ENCODE measurements at regions not wholly inside any gene's neighbourhood (a gene's known extent, or its start where the extent isn't known, plus 50 kb on each side); places are given as distances from the start of the nearest gene placed in this dataset.

DNA sequence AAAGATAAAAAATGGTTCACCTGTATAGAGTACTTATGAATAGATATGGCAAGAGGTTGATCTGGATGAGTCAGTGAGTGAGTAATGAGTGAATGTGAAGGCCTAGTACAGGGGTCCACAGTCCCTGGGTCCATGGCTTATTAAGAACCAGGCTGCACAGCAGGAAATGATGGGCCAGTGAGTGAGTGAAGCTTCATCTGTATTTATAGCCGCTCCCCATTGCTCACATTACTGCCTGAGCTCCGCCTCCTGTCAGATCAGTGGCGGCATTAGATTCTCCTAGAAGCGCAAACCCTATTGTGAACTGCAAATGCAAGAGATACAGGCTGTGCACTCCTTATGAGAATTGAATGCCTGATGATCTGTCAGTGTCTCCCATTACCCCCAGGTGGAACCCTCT lies 307.7 kb upstream of the ZNF608 start:
- no peak overlapping the region for H3K27ac ChIP-seq (ENCODE audit: low read length)
- no peaks in the 10 kb centered on the region for H3K36me3 ChIP-seq (ENCODE audit: control insufficient read depth, insufficient read depth, low read length)
- DNase-seq (ENCODE audit: low read depth, low spot score), result no peak
- H3K27me3 ChIP-seq (ENCODE audit: control insufficient read depth, insufficient read depth, low read length), result no peaks in the 10 kb centered on the region
- H3K4me1 ChIP-seq (ENCODE audit: control insufficient read depth, insufficient read depth, low read length), result peaks cover 5% of the 10 kb centered on the region; the same call in 1 of the 2 replicates
- no peak overlapping the region for H3K4me3 ChIP-seq (ENCODE audit: low read length)
- no peaks in the 10 kb centered on the region for H3K9me3 ChIP-seq (ENCODE audit: control insufficient read depth, insufficient read depth, low read length)
- no CpG with 5 or more reads among the region's 4 CpGs for WGBS (ENCODE audit: insufficient coverage, insufficient read length)

DNA sequence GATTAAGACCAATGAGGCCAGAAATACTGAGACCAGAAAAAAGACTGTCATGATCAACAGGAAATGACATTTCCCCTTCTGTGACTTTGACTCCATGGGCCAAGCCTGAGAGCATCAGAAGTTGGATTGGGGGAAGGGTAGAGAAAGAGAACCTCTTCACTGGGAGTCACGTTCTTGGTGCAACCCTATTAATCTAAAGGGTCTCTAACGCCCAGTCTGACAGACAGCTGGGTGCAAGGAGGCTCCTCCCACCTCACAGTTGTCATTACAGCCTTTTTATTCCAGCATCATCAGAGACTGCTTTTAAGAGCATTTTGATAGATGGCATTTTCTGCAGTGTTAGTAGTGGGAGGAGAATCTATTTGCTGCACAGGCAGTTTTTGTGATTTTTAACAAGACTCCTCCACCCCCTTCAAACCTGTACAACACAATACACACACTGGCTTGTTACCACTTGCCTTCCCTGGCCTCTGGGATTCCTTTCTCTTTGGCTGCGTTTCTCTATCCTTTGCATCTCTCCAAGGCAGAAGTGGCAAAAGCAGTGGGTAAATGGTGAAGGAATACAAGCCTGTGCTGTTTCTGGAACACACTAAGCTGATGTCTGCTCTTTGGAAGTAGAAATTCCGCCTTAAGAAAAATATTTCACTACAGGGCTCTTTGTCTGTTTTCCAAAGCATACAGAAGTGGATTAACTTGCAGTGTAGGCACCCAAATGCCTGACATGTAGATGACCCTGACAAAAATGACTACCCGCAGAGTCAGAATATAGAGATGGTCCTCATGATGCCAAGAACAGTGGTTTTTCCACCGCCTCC lies 310.4 kb upstream of the ZNF608 start:
- Histone ChIP-seq H3K4me1 (ENCODE audit: control insufficient read depth, insufficient read depth, low read length) (peaks cover 10% of the 10 kb centered on the region; the same call in 1 of the 2 replicates), H3K36me3 (ENCODE audit: control insufficient read depth, insufficient read depth, low read length) (no peaks in the 10 kb centered on the region), H3K4me3 (ENCODE audit: low read length) (no peak overlapping the region), H3K9me3 (ENCODE audit: control insufficient read depth, insufficient read depth, low read length) (no peaks in the 10 kb centered on the region), H3K27me3 (ENCODE audit: control insufficient read depth, insufficient read depth, low read length) (no peaks in the 10 kb centered on the region), H3K27ac (ENCODE audit: low read length) (no peak overlapping the region)
- no peak for DNase-seq (ENCODE audit: low read depth, low spot score)
- no CpG with 5 or more reads among the region's 6 CpGs for WGBS (ENCODE audit: insufficient coverage, insufficient read length)

DNA sequence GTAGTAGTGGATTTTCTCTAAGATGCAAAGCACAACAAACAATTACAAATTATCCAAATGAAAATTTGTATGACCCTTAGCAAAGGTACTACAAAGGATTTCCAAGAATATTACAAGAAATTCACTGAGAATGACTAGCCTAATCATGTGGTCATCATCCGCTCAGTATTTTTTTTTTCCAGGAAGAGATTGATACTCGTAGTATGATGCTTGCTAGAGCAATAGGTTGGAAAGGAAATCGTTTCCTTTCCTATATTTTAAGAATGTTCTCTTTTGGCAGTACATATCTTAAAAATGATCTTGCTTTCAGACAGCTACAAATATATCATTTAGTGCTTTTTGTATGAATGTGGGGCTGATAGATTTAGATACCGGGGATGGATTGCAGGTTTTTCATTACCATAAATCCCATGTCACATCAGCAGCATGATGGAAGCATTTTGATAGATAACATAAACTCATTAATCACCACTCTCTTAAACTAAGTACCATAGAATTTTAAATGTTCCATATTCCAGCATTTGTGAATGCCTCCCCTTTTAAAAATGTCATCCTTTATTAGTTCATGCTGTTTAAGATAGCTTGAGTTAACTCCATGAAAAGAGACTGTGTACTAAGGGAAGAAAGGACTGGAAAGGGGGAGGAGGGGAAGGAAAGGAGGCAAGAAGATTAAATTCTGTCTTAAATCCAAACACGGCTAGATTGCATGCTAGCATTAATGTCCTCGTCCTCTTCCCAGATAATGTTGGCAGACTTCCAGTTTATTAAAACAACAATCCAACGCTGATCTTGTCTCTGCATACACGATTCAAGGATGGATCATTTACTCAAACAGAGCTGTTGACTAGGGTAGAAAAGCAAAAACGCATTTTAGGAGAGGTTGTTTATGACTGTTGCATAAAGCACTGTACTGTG lies 311.7 kb upstream of the ZNF608 start:
- no CpG with 5 or more reads among the region's 9 CpGs for WGBS (ENCODE audit: insufficient coverage, insufficient read length)
- Histone ChIP-seq H3K4me3 (ENCODE audit: low read length) (no peak overlapping the region), H3K4me1 (ENCODE audit: control insufficient read depth, insufficient read depth, low read length) (peaks cover 8% of the 10 kb centered on the region; the same call in 1 of the 2 replicates), H3K36me3 (ENCODE audit: control insufficient read depth, insufficient read depth, low read length) (no peaks in the 10 kb centered on the region), H3K27me3 (ENCODE audit: control insufficient read depth, insufficient read depth, low read length) (no peaks in the 10 kb centered on the region), H3K27ac (ENCODE audit: low read length) (no peak overlapping the region), H3K9me3 (ENCODE audit: control insufficient read depth, insufficient read depth, low read length) (no peaks in the 10 kb centered on the region)
- DNase-seq (ENCODE audit: low read depth, low spot score), result no peak

DNA sequence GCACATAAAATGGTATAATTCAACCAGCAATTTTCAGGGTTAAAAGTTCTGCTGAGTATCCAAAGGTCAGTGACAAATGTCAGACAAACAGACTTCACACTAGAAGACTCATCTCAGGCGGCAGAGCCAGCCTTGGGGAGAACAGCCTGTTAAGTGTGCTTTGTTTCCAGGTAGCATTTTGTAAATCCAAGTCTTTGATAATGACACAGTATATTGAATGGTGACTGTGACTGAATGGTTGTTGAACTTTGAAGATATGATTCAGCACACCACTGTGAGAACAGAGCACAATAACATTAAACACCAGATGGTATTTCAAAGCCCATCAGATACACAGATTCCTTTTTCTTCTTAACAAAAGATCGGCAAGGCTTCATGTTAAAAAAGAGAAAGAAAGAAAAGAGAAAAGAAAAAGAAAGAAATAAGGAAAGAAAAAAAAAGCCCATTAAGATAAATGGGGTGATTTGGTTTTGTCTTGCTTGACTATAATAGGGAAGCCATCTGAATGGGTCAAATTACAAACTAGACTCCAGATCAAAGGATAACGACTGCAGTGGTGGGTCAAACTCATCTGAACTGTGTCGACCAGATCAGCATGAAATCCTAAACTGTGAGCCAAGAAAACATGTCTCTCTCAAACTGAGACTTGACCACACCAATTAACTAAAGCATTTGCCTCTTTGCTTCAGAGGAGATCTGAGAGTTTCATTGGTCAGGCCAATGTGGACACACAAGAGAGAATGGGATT lies 313.0 kb upstream of the ZNF608 start:
- Histone ChIP-seq H3K27me3 (ENCODE audit: control insufficient read depth, insufficient read depth, low read length) (no peaks in the 10 kb centered on the region), H3K4me3 (ENCODE audit: low read length) (no peak overlapping the region), H3K4me1 (ENCODE audit: control insufficient read depth, insufficient read depth, low read length) (peaks cover 7% of the 10 kb centered on the region; the same call in 1 of the 2 replicates), H3K36me3 (ENCODE audit: control insufficient read depth, insufficient read depth, low read length) (no peaks in the 10 kb centered on the region), H3K9me3 (ENCODE audit: control insufficient read depth, insufficient read depth, low read length) (no peaks in the 10 kb centered on the region), H3K27ac (ENCODE audit: low read length) (no peak overlapping the region)
- no CpG with 5 or more reads among the region's 4 CpGs for WGBS (ENCODE audit: insufficient coverage, insufficient read length)
- DNase-seq (ENCODE audit: low read depth, low spot score), result no peak

DNA sequence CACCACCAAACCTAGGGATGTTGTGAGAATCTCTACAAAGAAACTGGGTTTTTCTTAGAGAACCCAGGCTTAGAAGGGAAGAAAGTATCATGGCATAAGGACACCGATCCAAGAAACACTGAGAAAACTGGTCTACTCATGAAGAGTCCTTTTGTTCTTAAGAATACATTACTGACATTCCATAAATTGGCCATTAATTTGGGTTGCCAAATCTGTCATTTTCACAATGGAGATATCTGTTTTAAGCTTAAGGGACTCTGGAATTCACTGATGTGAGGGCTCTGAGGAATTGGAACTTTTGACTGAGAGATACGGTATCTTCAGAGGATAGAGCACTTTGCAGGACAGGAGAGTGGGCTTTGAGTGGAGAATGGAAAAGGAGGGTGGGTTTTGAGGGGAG lies 315.3 kb upstream of the ZNF608 start:
- no peak overlapping the region for H3K27ac ChIP-seq (ENCODE audit: low read length)
- no peak for DNase-seq (ENCODE audit: low read depth, low spot score)
- peaks cover 5% of the 10 kb centered on the region; the same call in 1 of the 2 replicates for H3K4me1 ChIP-seq (ENCODE audit: control insufficient read depth, insufficient read depth, low read length)
- no CpG with 5 or more reads among the region's 2 CpGs for WGBS (ENCODE audit: insufficient coverage, insufficient read length)
- no peak overlapping the region for H3K4me3 ChIP-seq (ENCODE audit: low read length)
- no peaks in the 10 kb centered on the region for H3K27me3 ChIP-seq (ENCODE audit: control insufficient read depth, insufficient read depth, low read length)
- no peaks in the 10 kb centered on the region for H3K9me3 ChIP-seq (ENCODE audit: control insufficient read depth, insufficient read depth, low read length)
- H3K36me3 ChIP-seq (ENCODE audit: control insufficient read depth, insufficient read depth, low read length), result no peaks in the 10 kb centered on the region

DNA sequence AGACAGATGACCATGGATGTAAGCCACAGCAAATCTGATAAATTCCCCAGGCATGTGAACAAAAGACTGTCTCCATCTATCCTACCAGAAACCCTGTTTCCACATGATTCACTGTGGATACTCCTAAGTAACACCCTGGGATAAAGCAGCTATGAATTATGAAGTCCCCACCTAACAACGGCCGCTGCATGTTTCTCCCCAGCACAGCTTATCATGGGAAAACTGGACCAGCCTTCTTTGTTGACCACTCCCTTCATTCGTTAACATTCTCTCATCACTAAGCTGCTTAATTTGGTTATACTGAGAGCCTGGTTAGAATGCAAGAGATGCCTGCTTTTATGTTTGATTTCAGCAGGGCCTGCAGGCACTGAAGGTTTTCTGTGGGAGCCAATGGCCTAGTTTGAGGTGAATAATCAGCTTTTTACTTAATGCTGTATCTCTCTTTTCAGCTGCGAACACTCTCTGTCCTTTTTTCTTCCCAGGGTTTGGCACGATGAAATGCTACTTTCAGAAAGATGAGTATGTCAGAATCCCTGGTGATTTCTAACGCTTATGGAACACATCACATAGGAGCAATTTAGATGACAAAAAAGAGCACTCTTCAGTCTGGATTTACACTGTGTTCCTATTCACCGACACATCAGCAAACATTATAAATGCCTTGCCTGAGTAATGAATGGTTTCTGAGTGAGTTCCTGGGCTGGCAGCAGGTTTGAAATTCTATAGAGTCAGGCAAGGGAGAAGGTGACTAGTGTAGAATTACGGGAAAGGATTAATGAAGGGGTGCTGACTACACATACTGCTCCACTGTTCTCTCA lies 318.4 kb upstream of the ZNF608 start:
- H3K27ac ChIP-seq (ENCODE audit: low read length), result no peak overlapping the region
- H3K4me1 ChIP-seq (ENCODE audit: control insufficient read depth, insufficient read depth, low read length), result peaks cover 2% of the 10 kb centered on the region; the same call in 1 of the 2 replicates
- no peak for DNase-seq (ENCODE audit: low read depth, low spot score)
- WGBS (ENCODE audit: insufficient coverage, insufficient read length), result no CpG with 5 or more reads among the region's 8 CpGs
- H3K36me3 ChIP-seq (ENCODE audit: control insufficient read depth, insufficient read depth, low read length), result no peaks in the 10 kb centered on the region
- H3K4me3 ChIP-seq (ENCODE audit: low read length), result no peak overlapping the region
- no peaks in the 10 kb centered on the region for H3K27me3 ChIP-seq (ENCODE audit: control insufficient read depth, insufficient read depth, low read length)
- H3K9me3 ChIP-seq (ENCODE audit: control insufficient read depth, insufficient read depth, low read length), result no peaks in the 10 kb centered on the region

DNA sequence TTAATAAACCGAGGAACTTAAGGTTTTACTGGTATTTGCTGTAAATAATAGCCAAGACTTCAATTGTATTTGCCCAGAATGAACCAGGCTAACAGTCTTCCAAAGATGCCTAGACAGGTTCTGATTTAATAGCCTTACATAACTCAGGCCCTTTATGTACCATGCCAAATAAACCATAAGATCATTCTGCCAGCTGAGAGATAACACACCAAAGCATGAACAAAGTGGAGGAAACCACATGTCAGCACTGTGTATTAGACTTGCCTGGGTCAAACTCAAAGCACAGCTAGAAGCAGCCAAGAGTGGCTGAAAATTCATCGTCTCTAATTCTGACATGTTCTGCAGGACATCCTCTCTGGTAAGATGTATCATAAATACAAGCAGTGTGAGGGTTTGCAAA lies 319.3 kb upstream of the ZNF608 start:
- no CpG with 5 or more reads among the region's 2 CpGs for WGBS (ENCODE audit: insufficient coverage, insufficient read length)
- H3K36me3 ChIP-seq (ENCODE audit: control insufficient read depth, insufficient read depth, low read length), result no peaks in the 10 kb centered on the region
- no peak for DNase-seq (ENCODE audit: low read depth, low spot score)
- no peaks in the 10 kb centered on the region for H3K4me1 ChIP-seq (ENCODE audit: control insufficient read depth, insufficient read depth, low read length)
- no peak overlapping the region for H3K4me3 ChIP-seq (ENCODE audit: low read length)
- H3K9me3 ChIP-seq (ENCODE audit: control insufficient read depth, insufficient read depth, low read length), result no peaks in the 10 kb centered on the region
- no peaks in the 10 kb centered on the region for H3K27me3 ChIP-seq (ENCODE audit: control insufficient read depth, insufficient read depth, low read length)
- H3K27ac ChIP-seq (ENCODE audit: low read length), result no peak overlapping the region

DNA sequence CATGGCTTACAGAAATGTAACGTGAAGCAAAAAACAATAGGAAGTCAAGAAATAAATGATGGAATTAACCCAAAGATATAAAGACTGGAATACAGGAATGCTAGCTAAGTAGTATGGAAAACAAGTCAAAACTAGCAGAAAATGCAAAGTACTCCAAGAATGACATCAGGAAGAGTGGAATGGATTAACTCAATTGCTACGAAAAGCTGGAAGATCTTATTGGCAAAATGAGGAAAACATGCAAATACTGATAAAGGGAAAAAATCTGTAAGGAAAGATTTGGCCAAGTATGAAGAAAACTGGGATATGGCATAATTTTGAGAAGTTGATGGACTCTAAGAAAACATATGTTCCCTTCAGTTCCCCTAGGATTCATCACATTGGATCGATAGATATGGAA lies 324.5 kb upstream of the ZNF608 start:
- Histone ChIP-seq H3K9me3 (ENCODE audit: control insufficient read depth, insufficient read depth, low read length) (no peaks in the 10 kb centered on the region), H3K27me3 (ENCODE audit: control insufficient read depth, insufficient read depth, low read length) (no peaks in the 10 kb centered on the region), H3K4me3 (ENCODE audit: low read length) (no peak overlapping the region), H3K36me3 (ENCODE audit: control insufficient read depth, insufficient read depth, low read length) (no peaks in the 10 kb centered on the region), H3K27ac (ENCODE audit: low read length) (no peak overlapping the region), H3K4me1 (ENCODE audit: control insufficient read depth, insufficient read depth, low read length) (no peaks in the 10 kb centered on the region)
- DNase-seq (ENCODE audit: low read depth, low spot score), result no peak
- WGBS (ENCODE audit: insufficient coverage, insufficient read length), result no CpG with 5 or more reads among the region's 3 CpGs

DNA sequence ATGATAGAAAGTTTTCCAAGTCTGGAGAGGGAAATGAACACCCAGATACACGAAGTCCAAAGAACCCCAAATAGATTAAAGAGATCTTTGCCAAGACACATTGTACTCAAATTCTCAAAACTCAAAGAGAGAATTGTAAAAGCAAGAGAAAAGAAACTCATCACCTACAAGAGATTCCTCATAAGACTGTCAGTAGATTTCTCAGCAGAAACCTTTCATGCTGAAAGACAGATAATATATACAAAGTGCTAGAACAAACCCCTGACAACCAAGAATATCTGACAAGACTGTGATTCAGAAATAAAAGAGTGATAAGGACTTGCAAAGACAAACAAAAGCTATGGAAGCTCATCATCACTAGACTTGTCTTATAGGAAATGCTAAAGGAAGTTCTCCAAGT lies 326.7 kb upstream of the ZNF608 start:
- Histone ChIP-seq H3K27me3 (ENCODE audit: control insufficient read depth, insufficient read depth, low read length) (no peaks in the 10 kb centered on the region), H3K4me1 (ENCODE audit: control insufficient read depth, insufficient read depth, low read length) (no peaks in the 10 kb centered on the region), H3K27ac (ENCODE audit: low read length) (no peak overlapping the region), H3K36me3 (ENCODE audit: control insufficient read depth, insufficient read depth, low read length) (no peaks in the 10 kb centered on the region), H3K4me3 (ENCODE audit: low read length) (no peak overlapping the region), H3K9me3 (ENCODE audit: control insufficient read depth, insufficient read depth, low read length) (no peaks in the 10 kb centered on the region)
- no peak for DNase-seq (ENCODE audit: low read depth, low spot score)
- WGBS (ENCODE audit: insufficient coverage, insufficient read length), result no CpG with 5 or more reads among the region's 1 CpG
